IMR-90 (cell line): ENCODE measurements at regions not wholly inside any gene's neighbourhood (a gene's known extent, or its start where the extent isn't known, plus 50 kb on each side); places are given as distances from the start of the nearest gene placed in this dataset.

Experiments used
- ATAC-seq: fragments of 200-7000 bp; cut with Tn5 transposase; 2 replicates; pipeline ENCODE4 v1.9.1; 2020; ENCODE audit warnings: low read depth, mild to moderate bottlenecking, moderate library complexity
- BruUV-seq: library from RNA; stranded (reverse); fragments of 400-500 nt; replicated peaks from 2 replicates; lab custom pipeline; 2021; lab: Mats Ljungman, UMichigan
- CTCF ChIA-PET: fragments of 300-600 bp; formaldehyde crosslinking; extraction: SDS; loops from one replicate; lab custom pipeline; 2021; ENCODE audit warnings: antibody characterized with exemption; lab: Yijun Ruan, JAX
- POLR2A ChIA-PET: fragments of 300-600 bp; sonication (Branson Sonifier 250); formaldehyde crosslinking; loops from one replicate; lab custom pipeline; 2022; ENCODE audit warnings: antibody characterized with exemption; ENCODE audit not compliant: unreplicated experiment; lab: Charles Lee
- DNase-seq: peaks from one replicate; pipeline ENCODE4 v3.0.0; 2013
- H2AFZ ChIP-seq: replicated peaks from 2 replicates; pipeline ENCODE3; 2013; ENCODE audit warnings: low read length, mild to moderate bottlenecking; ENCODE audit not compliant: poor library complexity
- H2AK5ac ChIP-seq: 2 replicates; pipeline ENCODE4 v1.6.1; 2013; ENCODE audit warnings: low read depth, low read length, inconsistent platforms
- H2AK9ac ChIP-seq: replicated peaks from 2 replicates; pipeline ENCODE3; 2013; ENCODE audit warnings: mild to moderate bottlenecking, low read depth, low read length, moderate library complexity; ENCODE audit not compliant: poor library complexity
- H2BK120ac ChIP-seq: 2 replicates; pipeline ENCODE4 v1.6.1; 2013; ENCODE audit warnings: low read depth, low read length, inconsistent platforms
- H2BK15ac ChIP-seq: 3 replicates; pipeline ENCODE4 v1.6.1; 2013; ENCODE audit warnings: low read depth, low read length, inconsistent platforms
- H2BK20ac ChIP-seq: 2 replicates; pipeline ENCODE4 v1.6.1; 2013; ENCODE audit warnings: low read depth, mild to moderate bottlenecking, inconsistent platforms, low read length, moderate library complexity
- H2BK5ac ChIP-seq: 2 replicates; pipeline ENCODE4 v1.6.1; 2013; ENCODE audit warnings: mild to moderate bottlenecking, low read depth, low read length, inconsistent platforms; ENCODE audit not compliant: poor library complexity, severe bottlenecking
- H3K14ac ChIP-seq: replicated peaks from 2 replicates; pipeline ENCODE4 v1.6.1; 2013; ENCODE audit warnings: low read depth, low read length, inconsistent platforms
- H3K18ac ChIP-seq: 2 replicates; pipeline ENCODE4 v1.6.1; 2013; ENCODE audit warnings: low read depth, low read length, control low read depth
- H3K23ac ChIP-seq: 2 replicates; pipeline ENCODE4 v1.6.1; 2013; ENCODE audit warnings: low read depth, low read length, inconsistent platforms
- H3K27ac ChIP-seq: 2 replicates; pipeline ENCODE4 v1.5.1; 2013; ENCODE audit warnings: mild to moderate bottlenecking, control low read depth, low read length; ENCODE audit not compliant: insufficient read depth
- H3K27me3 ChIP-seq: 2 replicates; pipeline ENCODE4 v1.6.1; 2013; ENCODE audit warnings: low read length; ENCODE audit not compliant: control insufficient read depth, insufficient read depth
- H3K36me3 ChIP-seq: 2 replicates; pipeline ENCODE4 v1.6.1; 2013; ENCODE audit warnings: low read length, mixed read lengths; ENCODE audit not compliant: control insufficient read depth, insufficient read depth
- H3K4ac ChIP-seq: 2 replicates; pipeline ENCODE4 v1.6.1; 2013; ENCODE audit warnings: low read depth, low read length, inconsistent platforms
- H3K4me1 ChIP-seq: 2 replicates; pipeline ENCODE4 v1.6.1; 2013; ENCODE audit warnings: low read length, mixed read lengths; ENCODE audit not compliant: control insufficient read depth, insufficient read depth
- H3K4me2 ChIP-seq: 2 replicates; pipeline ENCODE4 v1.6.1; 2013; ENCODE audit warnings: low read depth, mild to moderate bottlenecking, control low read depth, low read length, moderate library complexity
- H3K4me3 ChIP-seq: 2 replicates; pipeline ENCODE4 v1.5.1; 2013; ENCODE audit warnings: low read depth, mild to moderate bottlenecking, control low read depth, low read length, moderate library complexity; ENCODE audit not compliant: insufficient read depth
- H3K56ac ChIP-seq: 2 replicates; pipeline ENCODE4 v1.6.1; 2013; ENCODE audit warnings: low read length, inconsistent platforms; ENCODE audit not compliant: insufficient read depth; ENCODE audit errors: extremely low read depth
- H3K79me1 ChIP-seq, 2 experiments: 2 replicates each; pipeline ENCODE4 v1.6.1; 2013; ENCODE audit warnings: low read length in 2 of 2, inconsistent platforms in 1 of 2, low read depth in 1 of 2
- H3K9ac ChIP-seq: 2 replicates; pipeline ENCODE4 v1.6.1; 2013; ENCODE audit warnings: low read depth, low read length, control low read depth
- H3K9me1 ChIP-seq: 2 replicates; pipeline ENCODE4 v1.6.1; 2013; ENCODE audit warnings: low read length, inconsistent platforms; ENCODE audit not compliant: insufficient read depth
- H3K9me3 ChIP-seq: 2 replicates; pipeline ENCODE4 v1.6.1; 2013; ENCODE audit warnings: low read length; ENCODE audit not compliant: control insufficient read depth, insufficient read depth
- H4K20me1 ChIP-seq: 2 replicates; pipeline ENCODE4 v1.6.1; 2013; ENCODE audit warnings: low read length, inconsistent platforms; ENCODE audit not compliant: insufficient read depth
- H4K5ac ChIP-seq: 2 replicates; pipeline ENCODE4 v1.6.1; 2013; ENCODE audit warnings: mild to moderate bottlenecking, low read depth, low read length, control low read depth
- H4K8ac ChIP-seq, 2 experiments: 2 replicates each; pipeline ENCODE4 v1.6.1; 2013; ENCODE audit warnings: low read depth in 2 of 2, low read length in 2 of 2, control low read depth in 1 of 2, inconsistent platforms in 1 of 2
- H4K91ac ChIP-seq: 2 replicates; pipeline ENCODE4 v1.6.1; 2013; ENCODE audit warnings: low read depth, low read length, inconsistent platforms; ENCODE audit not compliant: insufficient read depth
- BHLHE40 ChIP-seq: fragments of 150-350 bp; IDR thresholded peaks from 2 replicates; pipeline ENCODE4 v1.6.1; 2016; ENCODE audit warnings: mild to moderate bottlenecking, low read depth, low read length
- CEBPB ChIP-seq: IDR thresholded peaks from 2 replicates; pipeline ENCODE4 v1.6.1; 2012; ENCODE audit warnings: low read depth, low read length, improper control_type of control experiment
- CHD1 ChIP-seq: IDR thresholded peaks from 2 replicates; pipeline ENCODE4 v1.6.1; 2012; ENCODE audit warnings: low read depth, low read length, improper control_type of control experiment
- CTCF ChIP-seq: conservative IDR thresholded peaks from 2 replicates; pipeline ENCODE4 v1.5.1; 2012; ENCODE audit warnings: mild to moderate bottlenecking, low read depth, low read length, improper control_type of control experiment
- ELK1 ChIP-seq: fragments of 150-350 bp; IDR thresholded peaks from 2 replicates; pipeline ENCODE4 v1.6.1; 2016; ENCODE audit warnings: low read depth, mild to moderate bottlenecking, low read length, moderate library complexity, borderline replicate concordance
- FOS ChIP-seq: fragments of 150-350 bp; IDR thresholded peaks from 2 replicates; pipeline ENCODE4 v1.6.1; 2016; ENCODE audit warnings: low read depth, low read length
- MAFK ChIP-seq: IDR thresholded peaks from 2 replicates; pipeline ENCODE4 v1.6.1; 2012; ENCODE audit warnings: low read depth, low read length, improper control_type of control experiment
- MAZ ChIP-seq: IDR thresholded peaks from 2 replicates; pipeline ENCODE4 v1.6.1; 2012; ENCODE audit warnings: low read depth, mild to moderate bottlenecking, low read length, improper control_type of control experiment, moderate library complexity, borderline replicate concordance
- MXI1 ChIP-seq: IDR thresholded peaks from 2 replicates; pipeline ENCODE4 v1.6.1; 2012; ENCODE audit warnings: low read depth, mild to moderate bottlenecking, low read length, moderate library complexity, borderline replicate concordance
- NFE2L2 ChIP-seq: fragments of 150-350 bp; IDR thresholded peaks from 2 replicates; pipeline ENCODE4 v1.6.1; 2016; ENCODE audit warnings: low read depth, mild to moderate bottlenecking, low read length
- POLR2A ChIP-seq: IDR thresholded peaks from 2 replicates; pipeline ENCODE4 v1.6.1; 2012; ENCODE audit warnings: mild to moderate bottlenecking, low read depth, low read length
- RAD21 ChIP-seq: IDR thresholded peaks from 2 replicates; pipeline ENCODE4 v1.6.1; 2012; ENCODE audit warnings: low read length, improper control_type of control experiment
- RCOR1 ChIP-seq: IDR thresholded peaks from 2 replicates; pipeline ENCODE4 v1.6.1; 2012; ENCODE audit warnings: mild to moderate bottlenecking, low read length, improper control_type of control experiment; ENCODE audit not compliant: insufficient replicate concordance
- RFX5 ChIP-seq: IDR thresholded peaks from 2 replicates; pipeline ENCODE4 v1.8.0; 2012; ENCODE audit warnings: low read depth, mild to moderate bottlenecking, low read length, moderate library complexity
- SMC3 ChIP-seq: fragments of 150-350 bp; IDR thresholded peaks from 2 replicates; pipeline ENCODE4 v1.6.1; 2016; ENCODE audit warnings: low read depth, mild to moderate bottlenecking, antibody characterized with exemption, low read length, moderate library complexity
- USF2 ChIP-seq: fragments of 150-350 bp; IDR thresholded peaks from 2 replicates; pipeline ENCODE4 v1.6.1; 2017; ENCODE audit warnings: mild to moderate bottlenecking, antibody characterized with exemption, low read length, low read depth
- WGBS, 2 experiments: methylation state at CpG; one replicate each; pipeline versions ENCODE4 v1.1.5 to v1.1.7; 2013; ENCODE audit warnings: missing lambda C conversion rate in 2 of 2; ENCODE audit not compliant: insufficient read length in 1 of 2; ENCODE audit errors: extremely low coverage in 2 of 2; 5-methylcytosine and 5-hydroxymethylcytosine counted together
- dilution Hi-C: fragments of 300-500 bp; cut with HindIII; formaldehyde crosslinking; loops from one replicate; pipeline ENCODE4 v1.14.3; 2018; ENCODE audit warnings: low sequenced_read_pairs; ENCODE audit not compliant: unreplicated experiment
- in situ Hi-C: fragments of 300-500 bp; cut with MboI; formaldehyde crosslinking; loops from 3 replicates; pipeline ENCODE4 v1.14.3; 2019; ENCODE audit warnings: low sequenced_read_pairs, inconsistent platforms, mixed read lengths
- intact Hi-C: fragments of 100-400 bp; cut with micrococcal nuclease; formaldehyde crosslinking; loops from 2 replicates; pipeline ENCODE4 v1.10.0; 2022

- Histone ChIP-seq H4K20me1 (no peaks in the 10 kb centered on the region), H2BK20ac (no peak overlapping the region), H2BK5ac (no peak overlapping the region), H2AK9ac (no peak overlapping the region), H3K4me2 (no peak overlapping the region), H3K9me1 (no peaks in the 10 kb centered on the region), H3K14ac (no peak overlapping the region), H2AK5ac (no peak overlapping the region), H3K36me3 (no peaks in the 10 kb centered on the region), H2BK120ac (no peak overlapping the region), H2AFZ (no peak overlapping the region), H3K18ac (no peak overlapping the region), H3K27me3 (no peaks in the 10 kb centered on the region), H3K4me1 (no peaks in the 10 kb centered on the region), H3K27ac (no peak overlapping the region), H3K4ac (no peak overlapping the region), H3K56ac (no peak overlapping the region), H3K9ac (no peak overlapping the region), H4K91ac (no peak overlapping the region), H2BK15ac (no peak overlapping the region), H3K23ac (no peak overlapping the region), H4K5ac (no peak overlapping the region), H3K9me3 (no peaks in the 10 kb centered on the region), H4K8ac (no peak overlapping the region), H3K79me1 (no peaks in the 10 kb centered on the region), H3K4me3 (no peak overlapping the region)
- ATAC-seq, result no peak
- dilution Hi-C loops (no loop called here), intact Hi-C loops (no loop called here), in situ Hi-C loops (no loop called here)
- ChIA-PET POLR2A (no interaction called here), CTCF (no interaction called here)
- DNase-seq, result no peak
- WGBS, 2 experiments, result 20% methylated on average over 1 of the region's 5 CpGs; no CpG with 5 or more reads in 1 of the 2 experiments
- TF ChIP-seq POLR2A (no peak), BHLHE40 (no peak), NFE2L2 (no peak), USF2 (no peak), MXI1 (no peak), MAFK (no peak), CEBPB (no peak), MAZ (no peak), RAD21 (no peak), FOS (no peak), RFX5 (no peak), SMC3 (no peak), CTCF (no peak), RCOR1 (no peak), CHD1 (no peak), ELK1 (no peak)
- no TSS peak for BruUV-seq
These were observed 56.3 kb upstream of the ITPRID1 start for GRCh38 chr7:31457551-31457950.
